Stimulated activated CD8-positive, alpha-beta memory T cell treated with anti-CD3 and anti-CD28 coated beads, Interleukin-2, amount 100 ng/mL, for 1 hour (primary cell): ENCODE measurements at regions not wholly inside any gene's neighbourhood (a gene's known extent, or its start where the extent isn't known, plus 50 kb on each side); places are given as distances from the start of the nearest gene placed in this dataset.
"Not testable (repeated sequence)": the region's sequence is repeated elsewhere in the genome, so short reads cannot be mapped to it uniquely, and the experiment has no call there.

Experiments
- DNase-seq, 2 donors: peaks; one replicate each; pipeline ENCODE4 v3.0.0-alpha.2; 2020; ENCODE audit warnings: low read depth in 2 of 2

DNA sequence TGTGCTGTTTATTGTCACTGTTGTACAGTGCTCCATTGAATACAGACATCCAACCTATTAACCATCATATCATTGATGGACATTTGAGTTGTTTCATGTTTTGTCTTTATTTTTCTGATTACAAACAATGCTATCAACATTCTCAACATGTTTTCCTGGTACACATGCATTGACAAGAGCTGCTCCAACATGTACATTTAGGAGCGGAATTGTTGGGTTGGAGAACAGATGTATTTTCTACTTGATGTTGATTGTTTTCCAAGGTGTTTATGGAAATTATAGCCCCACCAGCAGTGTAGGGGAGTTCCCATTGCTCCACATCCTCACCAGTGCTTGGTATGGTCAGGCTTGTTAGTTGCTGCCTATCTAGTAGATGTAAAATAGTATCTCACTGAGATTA lies 204.1 kb upstream of the CLINT1 start:
- DNase-seq = no peak

DNA sequence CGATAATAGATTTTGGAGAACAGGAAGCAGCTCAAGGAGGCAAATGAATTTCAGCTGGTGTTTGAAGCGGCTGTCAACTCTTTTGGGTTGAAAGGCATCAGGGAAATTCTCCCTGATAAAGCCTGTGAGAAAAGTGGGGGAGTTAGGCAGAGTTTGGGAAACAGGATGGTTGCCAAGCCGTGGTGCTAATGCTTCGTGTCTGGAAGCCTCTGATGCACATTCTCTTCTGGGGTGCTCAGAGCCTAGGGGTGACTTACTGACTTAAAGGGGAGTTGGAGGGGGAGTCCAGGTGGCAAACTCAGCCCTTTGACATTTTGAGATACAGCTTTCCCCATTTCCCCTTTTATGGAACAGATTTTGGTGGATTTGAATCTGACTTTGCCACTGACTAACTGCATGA lies 202.5 kb upstream of the CLINT1 start:
- DNase-seq = no peak

DNA sequence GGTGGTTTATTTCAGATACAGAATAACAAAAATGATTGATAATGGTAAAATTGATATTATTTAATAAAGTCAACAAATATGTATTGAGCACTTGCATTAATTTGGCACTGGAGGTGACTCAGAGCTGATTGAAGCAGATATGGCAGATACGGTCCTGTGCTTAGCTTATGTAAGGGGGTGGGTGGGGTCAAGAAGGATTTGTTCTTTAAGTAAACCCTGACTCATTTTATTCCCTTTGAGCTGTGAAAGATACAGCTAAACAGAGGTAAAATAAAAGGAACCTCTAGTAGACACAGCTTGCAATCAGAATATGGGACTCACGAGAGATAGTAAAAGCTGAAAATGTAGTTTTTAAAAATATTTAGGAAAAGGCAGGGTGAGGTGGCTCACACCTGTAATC lies 201.3 kb upstream of the CLINT1 start:
- DNase-seq = no peak

DNA sequence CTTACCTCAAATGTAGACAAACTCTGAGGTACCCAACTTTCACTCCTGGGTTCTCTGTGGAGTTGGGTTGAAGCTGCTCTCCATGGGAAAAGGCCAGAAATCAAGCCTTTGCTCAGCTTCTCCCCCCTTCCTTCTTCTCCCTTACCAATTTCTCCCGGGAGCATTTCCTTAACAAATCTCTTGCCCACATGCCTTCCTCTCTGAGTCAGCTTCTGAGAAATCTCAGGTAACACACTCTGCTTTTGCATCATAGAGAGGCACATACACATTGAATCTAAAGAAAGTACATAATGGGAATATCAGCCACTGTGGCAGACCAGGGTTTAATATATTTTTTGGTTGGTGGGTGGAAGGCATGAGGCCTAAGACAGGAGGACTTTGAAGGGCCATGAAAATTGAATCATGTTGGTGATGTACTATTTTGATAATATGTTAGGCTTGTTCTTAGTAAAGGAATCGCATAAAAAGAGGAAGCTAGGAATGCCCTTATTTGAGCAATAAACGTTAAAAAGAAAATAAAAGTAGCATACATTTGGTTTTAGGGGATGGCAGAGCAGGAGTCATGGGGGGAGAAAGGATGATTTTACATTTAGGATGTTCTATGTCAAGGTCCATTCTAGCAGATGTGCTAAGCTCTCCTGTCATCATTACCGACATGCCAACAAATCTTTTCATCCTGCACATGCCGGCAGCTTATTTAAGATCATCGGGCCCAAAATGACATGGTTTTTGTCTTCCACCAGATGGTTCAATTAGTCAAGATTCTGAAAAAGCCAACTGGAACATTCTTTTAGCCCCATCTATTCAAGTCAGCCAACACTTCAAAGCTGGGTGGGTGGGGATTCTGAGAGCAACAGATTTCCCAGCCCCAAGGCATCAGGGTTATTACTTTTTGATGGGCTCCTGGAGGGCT lies 199.5 kb upstream of the CLINT1 start:
- no peak for DNase-seq

DNA sequence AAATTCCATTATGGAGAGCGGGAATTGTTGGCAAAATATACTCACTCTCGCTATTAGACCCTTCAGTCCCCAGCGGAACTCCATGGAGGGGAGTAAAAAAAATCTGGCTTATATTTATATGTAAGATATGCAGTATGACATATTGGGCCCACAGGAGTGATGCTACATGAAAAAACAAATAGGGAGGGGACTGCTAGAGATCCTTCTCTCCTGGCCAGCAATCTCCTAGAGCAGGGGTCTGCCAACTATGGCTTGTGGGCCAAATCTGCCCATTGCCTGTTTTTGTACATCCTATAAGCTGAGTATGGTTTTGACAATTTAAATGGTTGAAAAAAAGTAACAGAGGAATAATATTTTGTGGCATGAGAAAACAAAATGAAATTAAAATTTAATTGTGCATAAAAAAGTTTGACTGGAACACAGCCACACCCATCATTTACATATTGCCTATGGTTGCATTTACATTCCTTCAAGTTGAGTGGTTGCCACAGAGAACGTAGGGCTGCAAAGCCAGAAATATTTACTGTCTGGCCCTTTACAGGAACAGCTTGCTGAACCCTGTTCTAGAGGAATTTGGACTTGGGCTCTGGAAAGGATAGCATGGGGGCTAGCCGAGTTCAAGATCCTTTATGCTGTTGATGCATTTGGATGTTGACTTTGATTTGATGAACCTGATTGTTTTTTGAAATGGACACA lies 197.3 kb upstream of the CLINT1 start:
- no peak for DNase-seq

DNA sequence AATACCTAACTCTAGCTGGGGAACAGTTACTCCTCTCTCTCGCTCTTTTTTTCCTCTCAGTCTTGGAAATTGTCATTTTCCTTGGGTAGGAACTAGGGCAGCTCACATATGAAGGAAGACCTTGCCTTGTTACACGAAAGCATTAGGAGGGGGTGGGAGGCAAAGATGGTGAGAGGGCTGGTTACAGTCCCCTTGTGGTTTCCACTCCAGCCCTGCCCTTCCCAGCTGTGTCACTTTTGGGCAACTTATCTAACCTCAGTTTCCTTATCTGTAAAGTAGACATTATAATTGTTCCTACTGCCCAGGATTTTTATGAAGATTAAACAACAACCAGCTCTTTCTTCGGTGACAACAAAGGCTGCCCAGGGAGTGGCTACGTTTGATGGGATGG lies 196.2 kb upstream of the CLINT1 start:
- DNase-seq = no peak

DNA sequence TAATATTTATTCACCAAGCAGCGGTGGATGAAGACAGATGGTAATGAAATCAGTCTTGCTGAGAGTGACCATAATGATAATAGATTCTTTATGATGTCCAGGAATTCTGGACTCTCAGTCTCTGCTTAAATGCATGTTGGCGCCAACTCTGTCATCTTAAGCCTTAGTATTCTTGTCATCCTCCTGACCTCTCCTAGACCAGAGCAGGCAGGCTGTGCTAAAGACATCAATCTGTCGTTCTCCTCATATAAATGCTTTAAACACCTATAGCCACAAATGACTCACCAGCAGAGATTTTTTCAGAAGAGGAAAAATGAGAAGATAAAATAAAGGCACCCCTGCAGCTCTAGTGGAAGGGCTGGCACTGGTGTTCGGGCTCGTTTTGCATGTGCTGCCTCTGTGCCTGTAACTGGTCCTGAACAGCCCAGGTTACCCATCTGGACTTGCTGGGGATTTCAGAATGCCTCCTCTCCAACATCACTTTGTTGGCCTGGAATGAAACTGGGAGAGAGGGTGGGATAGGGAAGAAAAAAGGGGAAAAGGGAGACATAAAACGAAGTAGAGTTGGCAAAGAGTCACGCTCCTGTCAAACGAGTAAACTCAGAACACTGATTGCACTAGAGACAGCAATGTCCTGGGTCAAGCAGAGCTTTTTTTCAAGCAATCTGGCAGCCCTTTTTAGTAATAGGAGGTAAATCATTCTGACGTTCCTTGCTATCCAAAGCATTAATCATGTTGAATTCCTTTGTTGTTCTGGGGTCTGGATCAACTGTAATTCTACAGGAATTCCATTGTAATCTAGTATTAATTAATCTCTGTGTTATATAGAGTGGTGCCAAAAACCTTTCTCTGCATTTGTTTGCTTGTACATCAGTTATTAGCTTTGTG lies 195.5 kb upstream of the CLINT1 start:
- DNase-seq = no peak

DNA sequence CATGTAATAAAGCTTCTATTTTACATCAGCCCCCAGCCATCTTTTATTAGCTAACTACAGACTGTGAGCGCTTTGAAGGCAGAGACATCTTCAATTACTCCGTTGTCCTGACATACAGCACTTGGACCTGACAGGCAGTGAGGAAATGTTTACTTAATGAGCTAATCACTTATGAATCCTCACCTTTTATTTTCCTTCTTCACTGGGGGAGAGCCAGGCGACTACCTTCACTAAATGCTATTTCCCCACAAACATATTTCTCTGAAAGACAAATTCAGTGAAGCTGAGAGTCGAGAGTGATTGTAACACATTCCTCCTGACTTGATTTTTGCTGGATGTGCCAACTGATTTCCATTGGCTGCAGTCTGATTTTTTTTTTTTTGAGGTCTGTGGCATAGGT lies 192.1 kb upstream of the CLINT1 start:
- DNase-seq = no peak

DNA sequence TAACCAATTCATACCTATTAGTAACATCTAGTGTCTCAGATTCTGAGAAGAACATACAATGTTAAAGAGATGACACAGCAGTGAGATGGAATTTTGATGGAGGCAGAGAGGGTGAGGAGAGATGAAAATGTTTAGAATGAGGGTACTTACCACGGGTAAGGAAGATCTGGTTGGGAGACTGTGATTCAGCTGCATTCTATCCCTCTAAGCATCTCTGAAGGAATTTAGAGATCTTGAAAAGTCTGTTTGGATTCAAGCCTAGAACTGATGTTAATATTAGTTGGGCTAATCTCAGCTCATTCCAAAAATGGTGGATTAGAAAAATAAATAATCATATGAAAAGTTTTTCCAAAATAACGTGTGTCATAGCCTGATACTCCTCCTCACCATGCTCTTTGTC lies 191.5 kb upstream of the CLINT1 start:
- DNase-seq = no peak

DNA sequence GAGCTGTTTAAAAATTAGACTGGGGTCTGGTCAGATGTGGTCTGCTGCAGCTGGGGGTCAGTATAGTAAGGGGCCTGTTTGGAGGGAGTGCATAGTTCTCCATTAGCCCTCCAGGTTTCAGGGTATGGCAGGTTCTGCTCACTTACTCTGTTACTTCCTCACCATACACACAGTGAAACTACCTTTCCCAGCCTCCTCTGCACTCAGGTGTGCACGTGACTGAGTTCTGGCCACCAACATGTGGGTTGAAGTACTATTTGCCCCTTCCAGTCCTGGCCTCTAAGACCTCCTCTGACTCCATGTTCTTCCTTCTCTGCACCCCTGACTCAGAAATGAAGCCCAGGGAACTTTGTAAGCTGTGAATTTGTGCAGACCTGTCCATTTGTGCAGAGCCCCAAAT lies 190.5 kb upstream of the CLINT1 start:
- no peak for DNase-seq

DNA sequence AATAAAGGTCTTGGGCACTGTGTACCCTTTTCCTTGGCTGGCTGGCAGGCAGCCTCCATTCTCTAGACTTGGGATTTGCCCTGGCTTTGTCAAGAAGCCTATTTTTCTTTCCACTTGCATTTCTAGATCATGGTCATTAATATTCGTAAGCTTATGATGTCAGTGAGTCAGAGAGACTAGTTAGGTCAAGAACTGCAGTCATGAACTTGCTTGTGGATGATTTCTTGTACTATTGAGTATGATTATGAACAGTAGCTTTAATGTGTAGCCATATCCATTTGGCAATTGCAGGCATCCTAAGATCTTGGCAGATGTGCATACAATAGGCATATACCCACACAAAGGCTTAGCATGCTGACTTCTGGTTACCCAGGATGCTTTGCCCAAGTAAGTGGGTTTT lies 186.8 kb upstream of the CLINT1 start:
- DNase-seq = no peak

DNA sequence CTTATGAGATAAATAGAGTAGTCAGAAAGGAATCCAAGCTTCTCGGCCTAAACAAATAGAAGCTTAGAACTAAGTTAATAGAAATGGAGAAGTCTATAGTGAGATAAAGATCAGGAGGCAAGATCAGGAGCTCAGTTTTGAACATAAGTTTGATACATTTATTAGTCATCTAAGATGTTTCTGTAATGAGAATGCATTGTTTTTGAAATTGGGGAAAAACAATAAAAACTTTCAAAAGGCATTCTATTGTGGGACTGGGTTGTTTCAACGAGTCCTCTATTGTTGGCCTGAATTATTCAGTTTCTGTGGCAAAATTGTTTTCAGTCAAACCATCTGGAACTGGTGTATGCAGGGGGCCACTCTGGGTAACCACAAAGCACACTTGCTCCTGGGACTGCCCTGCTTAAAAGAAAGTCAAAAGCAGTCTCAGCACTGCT lies 181.0 kb upstream of the CLINT1 start:
- DNase-seq = no peak

DNA sequence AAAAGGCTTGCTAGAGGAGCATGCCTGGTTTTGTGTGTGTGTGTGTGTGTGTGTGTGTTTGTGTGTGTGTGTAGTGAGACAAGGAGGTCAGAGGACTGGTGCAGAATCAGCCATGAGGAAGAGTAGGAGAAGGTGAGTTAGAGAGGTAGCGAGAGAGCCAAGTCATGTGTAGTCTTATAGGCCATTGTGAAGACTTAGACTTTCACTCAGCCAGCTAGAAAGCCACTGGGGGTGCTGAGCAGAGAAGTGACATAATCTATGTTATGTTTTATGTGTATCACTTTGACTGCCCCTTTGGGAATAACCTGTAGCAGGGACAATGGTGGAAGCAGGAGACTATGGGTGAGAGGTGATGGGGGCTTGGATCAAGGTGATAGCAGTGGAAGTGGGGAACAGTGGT lies 180.5 kb upstream of the CLINT1 start:
- DNase-seq = no peak

DNA sequence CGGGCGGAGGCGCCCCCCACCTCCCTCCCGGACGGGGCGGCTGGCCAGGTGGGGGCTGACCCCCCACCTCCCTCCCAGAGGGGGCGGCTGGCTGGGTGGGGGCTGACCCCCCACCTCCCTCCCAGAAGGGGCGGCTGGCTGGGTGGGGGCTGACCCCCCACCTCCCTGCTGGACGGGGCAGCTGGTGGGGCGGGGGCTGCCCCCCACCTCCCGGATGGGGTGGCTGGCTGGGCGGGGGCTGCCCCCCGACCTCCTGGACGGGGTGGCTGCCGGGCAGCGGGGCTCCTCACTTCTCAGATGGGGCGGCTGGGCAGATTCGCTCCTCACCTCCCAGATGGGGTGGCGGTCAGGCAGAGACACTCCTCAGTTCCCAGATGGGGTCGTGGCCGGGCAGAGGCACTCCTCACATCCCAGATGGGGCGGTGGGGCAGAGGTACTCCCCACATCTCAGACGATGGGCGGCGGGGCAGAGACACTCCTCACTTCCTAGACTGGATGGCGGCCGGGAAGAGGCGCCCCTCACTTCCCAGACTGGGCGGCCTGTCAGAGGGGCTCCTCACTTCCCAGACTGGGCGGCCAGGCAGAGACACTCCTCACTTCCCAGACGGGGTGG lies 178.1 kb upstream of the CLINT1 start:
- DNase-seq = not testable (repeated sequence)

DNA sequence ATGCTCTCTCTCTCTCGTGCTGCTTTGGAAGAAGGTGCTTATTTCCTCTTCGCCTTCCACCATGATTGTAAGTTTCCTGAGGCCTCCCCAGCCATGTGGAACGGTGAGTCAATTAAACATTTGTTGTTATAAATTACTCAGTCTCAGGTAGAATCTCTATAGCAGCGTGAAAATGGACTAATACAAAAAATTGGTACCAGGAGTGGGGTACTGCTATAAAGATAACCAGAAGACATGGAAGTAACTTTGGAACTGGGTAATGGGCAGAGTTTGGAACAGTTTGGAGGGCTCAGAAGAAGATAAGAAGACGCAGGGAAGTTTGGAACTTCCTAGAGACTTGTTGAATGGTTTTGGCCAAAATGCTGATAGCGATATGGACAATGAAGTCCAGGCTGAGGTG lies 175.6 kb upstream of the CLINT1 start:
- DNase-seq = not testable (repeated sequence)

DNA sequence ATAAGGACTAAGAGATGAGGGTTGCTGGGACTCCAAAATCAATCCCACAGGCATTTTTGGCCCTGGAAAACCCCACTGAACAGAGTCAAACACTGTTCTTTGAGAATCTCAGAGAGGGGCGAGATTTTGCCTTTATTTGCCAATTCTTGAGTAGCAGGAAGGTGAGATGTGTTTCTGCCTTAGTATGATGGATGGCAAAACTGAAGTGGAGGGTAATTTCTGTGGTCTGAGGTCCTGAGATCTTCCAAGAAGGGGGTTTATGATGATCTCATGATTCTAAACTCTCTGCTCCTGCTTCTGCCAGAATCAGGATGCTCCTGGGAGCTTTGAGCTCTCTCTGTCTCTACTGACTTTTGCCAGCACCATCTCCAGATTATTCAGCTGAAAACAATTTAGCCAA lies 174.8 kb upstream of the CLINT1 start:
- DNase-seq = no peak

DNA sequence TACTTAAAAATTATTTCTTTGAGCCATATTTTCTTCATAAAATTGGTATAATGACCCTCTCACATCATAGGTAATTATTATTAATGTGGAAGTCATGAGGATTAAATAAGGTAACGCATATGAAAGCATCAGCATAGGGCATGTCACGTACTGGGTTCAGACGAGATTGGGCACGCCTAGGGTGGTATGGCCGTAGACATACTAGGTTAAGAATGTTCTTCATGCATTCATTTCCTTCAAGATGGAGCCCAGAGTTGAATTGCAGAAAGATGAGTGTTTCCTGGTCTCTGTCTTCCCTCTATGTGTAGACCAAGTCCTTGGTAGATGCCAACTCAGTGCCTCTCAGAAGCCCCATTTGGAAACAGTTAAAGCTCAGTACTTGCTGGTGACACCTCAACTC lies 174.1 kb upstream of the CLINT1 start:
- DNase-seq = no peak

DNA sequence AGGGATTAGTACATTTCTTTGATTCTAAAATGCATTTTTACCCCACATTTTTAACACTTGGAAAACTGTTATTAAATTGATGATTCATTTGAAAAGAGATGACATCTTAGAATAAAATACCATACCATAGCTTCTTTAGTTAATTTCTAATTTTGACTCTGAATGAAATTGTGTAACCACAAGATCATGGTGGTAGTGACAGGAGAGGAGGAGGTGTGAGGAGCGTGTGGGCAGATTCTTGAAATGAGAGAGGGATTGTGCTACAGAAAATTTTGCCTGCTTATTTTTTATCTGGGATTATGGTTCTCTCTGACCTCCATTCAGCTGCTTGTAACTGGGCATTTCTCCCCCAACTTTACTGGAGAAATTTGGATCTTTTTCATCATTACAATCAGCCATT lies 173.3 kb upstream of the CLINT1 start:
- DNase-seq = no peak

DNA sequence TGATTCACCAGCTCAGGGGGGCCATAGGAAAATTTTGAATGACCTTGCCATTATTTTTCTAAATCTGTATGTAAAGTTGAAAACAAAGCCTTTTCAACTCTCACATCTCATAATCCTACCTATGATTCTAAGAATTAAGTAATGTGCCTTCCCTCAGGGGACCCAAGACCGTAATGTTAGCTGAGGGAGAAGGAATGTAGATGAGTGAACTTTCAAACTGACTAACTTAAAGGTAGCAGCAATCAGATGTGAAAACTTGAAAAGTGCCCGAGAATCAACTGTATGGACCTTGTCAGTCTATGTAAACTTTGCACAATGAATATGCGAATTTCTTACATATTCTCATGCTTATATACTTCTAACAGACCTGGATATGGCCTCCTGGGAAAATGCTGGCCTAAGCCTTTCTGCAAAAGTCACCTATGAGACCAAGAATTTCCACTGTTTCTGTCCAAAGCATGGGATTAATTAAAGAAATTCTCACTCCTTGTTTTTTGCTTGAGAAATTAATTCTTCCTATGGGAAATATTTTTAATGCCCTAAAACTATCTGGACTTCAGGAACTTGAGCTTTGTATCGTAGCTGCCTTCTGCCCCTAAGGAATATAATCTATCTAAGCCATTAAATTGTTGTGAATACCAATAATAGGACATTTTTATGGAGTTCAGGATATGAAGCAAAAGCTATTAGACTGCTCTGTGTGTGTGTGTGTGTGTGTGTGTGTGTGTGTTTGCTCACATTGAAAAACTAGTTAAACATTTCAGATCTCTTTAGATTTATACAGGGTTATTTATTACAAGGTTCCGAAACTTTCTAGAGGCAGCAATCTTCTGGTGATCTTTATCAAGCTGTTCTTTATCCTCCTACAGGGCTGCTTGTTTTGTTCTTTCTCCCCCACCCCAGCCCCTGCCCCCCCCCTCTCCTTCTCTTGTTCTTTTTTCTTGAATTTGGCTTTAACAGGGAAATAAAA lies 169.1 kb upstream of the CLINT1 start:
- DNase-seq = no peak

DNA sequence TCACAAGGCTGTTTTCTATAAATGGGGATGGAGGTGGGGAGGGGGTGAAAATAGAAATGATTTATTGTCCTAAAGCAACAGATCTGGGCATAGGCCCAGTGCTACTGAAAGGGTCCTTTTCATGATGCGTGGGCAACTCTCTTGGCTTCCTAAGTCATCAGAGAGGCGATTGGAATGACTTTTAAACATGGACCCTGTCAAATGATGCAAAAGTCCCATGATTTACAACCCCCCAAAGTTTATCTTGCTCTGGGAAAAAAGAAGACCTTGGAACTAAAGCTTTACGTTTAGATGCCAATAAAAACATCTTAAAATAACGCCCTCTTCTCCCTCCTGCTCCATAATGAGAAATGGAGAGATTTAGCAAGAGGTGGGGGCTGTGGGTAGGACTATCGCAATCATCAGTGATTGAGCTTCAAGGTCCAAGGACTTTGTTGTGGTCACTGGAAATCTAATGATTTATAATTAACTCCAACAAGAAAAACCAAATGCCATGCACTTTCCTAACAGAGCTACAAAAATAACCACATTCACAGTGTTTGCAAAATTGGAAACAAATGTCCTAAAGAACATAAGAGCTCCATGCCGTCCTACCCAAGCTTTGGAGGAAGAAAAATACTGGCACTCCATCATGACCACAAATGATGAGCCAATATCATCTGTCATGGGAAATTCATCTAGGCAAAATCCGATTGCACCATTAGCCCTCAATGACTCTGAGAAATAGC lies 167.5 kb upstream of the CLINT1 start:
- DNase-seq = no peak
